HG03280 (cell line): ENCODE measurements at regions not wholly inside any gene's neighbourhood (a gene's known extent, or its start where the extent isn't known, plus 50 kb on each side); places are given as distances from the start of the nearest gene placed in this dataset.
"Not testable (repeated sequence)": the region's sequence is repeated elsewhere in the genome, so short reads cannot be mapped to it uniquely, and the experiment has no call there.

Source experiments
- ATAC-seq: cut with Tn5 transposase; IDR thresholded peaks from one replicate; pipeline ENCODE4 v1.9.1; 2021; ENCODE audit warnings: mild to moderate bottlenecking, moderate library complexity; ENCODE audit not compliant: unreplicated experiment

DNA sequence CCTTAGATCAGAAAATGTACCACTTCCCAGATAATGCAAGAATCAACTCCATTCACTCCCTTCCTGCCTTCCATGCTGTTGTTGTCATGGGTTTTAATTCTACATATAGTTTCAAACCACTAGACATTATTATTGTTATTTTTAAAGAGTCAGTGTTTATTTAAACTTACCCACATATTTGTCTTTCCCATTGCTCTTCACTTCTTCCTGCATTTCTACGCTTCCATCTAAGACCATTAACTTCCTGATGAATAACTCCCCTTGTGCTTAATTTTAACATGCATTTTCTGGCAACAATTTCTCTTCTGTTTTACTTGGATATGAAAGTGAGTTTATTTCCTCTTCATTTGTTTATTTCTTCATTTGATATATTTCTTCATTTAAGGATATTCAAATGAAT is 127.1 kb upstream of the FHIT start:
- no peak for ATAC-seq

DNA sequence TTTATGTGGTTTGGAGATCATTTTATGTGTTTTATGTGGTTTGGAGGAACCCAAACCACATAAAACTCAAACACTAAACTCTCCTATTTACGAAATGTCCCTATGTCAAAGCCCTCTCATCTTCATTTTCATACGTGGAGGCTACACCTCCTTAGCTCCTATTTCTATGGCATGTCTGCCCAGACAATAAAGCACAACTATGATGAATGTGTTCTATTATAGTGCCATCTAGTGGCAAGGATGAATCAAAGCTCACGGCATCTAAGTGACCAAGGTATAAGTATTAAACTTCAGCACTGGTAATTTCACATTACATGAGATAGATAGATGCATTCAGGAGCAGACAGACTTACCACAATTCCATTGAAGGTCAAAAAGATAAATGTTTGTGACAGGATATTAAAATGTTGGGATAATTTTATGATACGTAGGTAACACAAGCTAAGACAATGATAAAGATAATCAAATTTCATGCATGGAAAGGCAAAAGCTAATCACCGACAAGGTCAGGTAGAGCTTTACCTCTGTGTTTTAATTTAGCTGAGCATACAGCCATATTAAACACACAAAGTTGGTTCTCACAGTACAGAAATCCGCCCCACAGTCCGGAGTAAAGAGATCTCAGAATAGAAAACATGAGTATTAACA is 130.6 kb upstream of the FHIT start:
- ATAC-seq, result peak; percentile 83

GRCh38 chr3:61387817-61388216 is 136.6 kb upstream of the FHIT start:
- ATAC-seq, result no peak

GRCh38 chr3:61393480-61393947 is 142.3 kb upstream of the FHIT start:
- ATAC-seq, result not testable (repeated sequence)

DNA sequence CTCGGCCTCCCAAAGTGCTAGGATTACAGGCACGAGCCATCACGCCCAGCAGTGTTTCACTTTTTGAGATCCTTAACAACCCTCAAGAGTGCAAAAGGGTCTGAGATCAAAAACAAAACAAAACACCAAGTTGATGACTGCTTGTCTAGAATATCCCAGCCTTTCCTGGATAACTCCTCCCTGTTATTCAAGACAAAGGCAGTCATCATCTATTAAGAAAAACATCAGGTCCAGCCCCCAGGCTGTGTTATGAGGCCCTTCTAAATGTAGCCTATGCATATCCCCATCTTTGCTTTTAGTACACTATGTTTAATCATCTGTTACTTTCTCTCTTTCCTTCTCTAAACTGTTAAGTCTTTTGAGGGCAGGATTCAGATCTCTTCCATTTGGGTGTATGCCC is 150.1 kb upstream of the FHIT start:
- ATAC-seq, result no peak

DNA sequence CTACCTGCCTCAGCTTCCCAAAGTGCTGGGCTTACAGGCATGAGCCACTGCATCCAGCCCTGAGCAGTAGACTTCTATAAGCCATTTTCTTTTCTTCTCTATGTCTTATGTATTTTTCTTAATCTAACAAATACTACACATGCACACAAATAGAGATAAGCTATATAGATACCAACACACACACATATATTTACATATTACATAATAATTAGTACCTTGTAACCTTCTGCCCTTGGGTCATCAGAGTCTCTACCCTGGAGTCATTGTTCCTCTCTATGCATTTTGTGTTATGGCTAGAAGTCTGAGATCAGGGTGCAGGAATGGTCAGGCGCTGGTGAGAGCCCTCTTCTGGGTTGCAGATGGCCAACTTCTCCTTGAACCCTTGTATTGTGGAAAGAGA is 154.0 kb upstream of the PTPRG start:
- ATAC-seq, result no peak

DNA sequence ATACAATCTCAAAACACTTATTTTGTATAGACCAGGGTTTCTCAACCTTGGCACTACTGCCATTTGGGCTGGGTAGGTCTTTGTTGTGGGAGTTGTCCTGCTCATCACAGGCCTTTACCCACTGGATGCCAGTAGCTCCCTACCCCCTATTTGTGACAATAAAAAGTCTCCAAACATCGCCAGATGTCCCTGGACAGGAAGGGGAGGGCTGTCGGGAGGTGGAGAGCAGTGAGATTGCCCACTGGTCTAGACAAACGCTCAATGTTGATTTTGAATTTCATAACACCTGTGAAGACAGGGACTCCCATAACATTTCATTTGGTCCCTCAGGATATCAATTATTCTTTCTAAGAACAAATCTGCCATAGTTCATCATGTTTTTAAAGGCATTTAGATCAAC is 151.7 kb upstream of the PTPRG start:
- ATAC-seq, result no peak

DNA sequence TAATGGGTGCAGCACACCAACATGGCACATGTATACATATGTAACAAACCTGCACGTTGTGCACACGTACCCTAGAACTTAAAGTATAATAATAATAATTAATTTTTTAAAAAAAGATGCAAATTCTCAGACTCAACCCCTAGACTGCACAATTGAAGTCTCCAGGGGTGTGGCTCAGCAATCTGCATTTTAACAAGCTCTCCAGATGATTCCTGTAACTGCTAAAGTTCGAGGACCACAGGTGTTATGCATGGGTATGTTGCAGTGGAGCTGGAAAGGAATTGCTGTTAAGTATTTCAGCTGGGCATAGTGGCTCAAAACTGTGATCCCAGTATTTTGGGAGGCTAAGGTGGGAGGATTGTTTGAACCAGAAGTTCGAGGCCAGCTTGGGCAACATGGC is 151.0 kb upstream of the PTPRG start:
- not testable (repeated sequence) for ATAC-seq

GRCh38 chr3:61411009-61411662 is 150.2 kb upstream of the PTPRG start:
- no peak for ATAC-seq

DNA sequence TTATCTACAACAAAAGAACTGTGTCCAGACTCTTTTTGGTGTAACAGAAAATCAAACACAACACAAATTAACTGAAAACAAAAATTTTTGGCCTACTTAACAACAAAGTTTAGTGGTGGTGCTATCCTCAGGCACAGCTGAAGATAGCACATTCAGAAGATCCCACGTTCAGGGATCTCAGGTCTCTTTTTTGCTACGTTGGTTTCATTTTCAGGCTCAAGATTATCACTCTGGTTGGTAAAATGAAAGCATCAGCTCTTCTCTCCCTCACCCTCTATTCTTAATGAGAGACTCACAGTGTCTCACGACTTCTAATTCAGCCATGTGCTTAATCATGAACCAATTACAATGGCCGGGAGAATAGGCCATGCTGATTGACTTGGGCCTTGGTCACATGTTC is 146.9 kb upstream of the PTPRG start:
- peak; percentile 78 for ATAC-seq

GRCh38 chr3:61415201-61415600 is 146.2 kb upstream of the PTPRG start:
- ATAC-seq, result no peak

DNA sequence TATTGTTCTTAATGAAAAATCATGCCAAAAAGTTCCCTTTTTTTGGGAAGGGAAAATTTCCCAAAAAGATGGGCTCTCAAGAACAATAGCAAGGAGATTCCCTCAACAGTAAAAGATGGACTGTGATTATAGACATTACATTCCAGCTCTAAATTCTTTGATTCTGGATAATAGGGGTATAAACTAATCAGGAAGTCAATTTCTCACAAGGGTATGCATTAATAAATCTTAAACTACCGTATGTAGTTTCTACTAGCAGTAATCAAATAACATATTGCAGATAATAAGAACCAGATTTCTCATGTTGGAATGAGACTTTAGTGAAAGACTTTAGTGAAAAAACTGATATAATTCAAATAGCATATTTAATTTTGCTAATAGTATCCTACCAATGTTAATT is 144.8 kb upstream of the PTPRG start:
- ATAC-seq, result no peak

- ATAC-seq, result no peak
Measured at GRCh38 chr3:61417352-61417751, 144.0 kb upstream of the PTPRG start.

- ATAC-seq, result no peak
Measured at GRCh38 chr3:61420136-61420759, 141.1 kb upstream of the PTPRG start.

- no peak for ATAC-seq
Measured at GRCh38 chr3:61422945-61423673, 138.3 kb upstream of the PTPRG start.

- no peak for ATAC-seq
Measured at GRCh38 chr3:61425356-61425755, 136.0 kb upstream of the PTPRG start.

DNA sequence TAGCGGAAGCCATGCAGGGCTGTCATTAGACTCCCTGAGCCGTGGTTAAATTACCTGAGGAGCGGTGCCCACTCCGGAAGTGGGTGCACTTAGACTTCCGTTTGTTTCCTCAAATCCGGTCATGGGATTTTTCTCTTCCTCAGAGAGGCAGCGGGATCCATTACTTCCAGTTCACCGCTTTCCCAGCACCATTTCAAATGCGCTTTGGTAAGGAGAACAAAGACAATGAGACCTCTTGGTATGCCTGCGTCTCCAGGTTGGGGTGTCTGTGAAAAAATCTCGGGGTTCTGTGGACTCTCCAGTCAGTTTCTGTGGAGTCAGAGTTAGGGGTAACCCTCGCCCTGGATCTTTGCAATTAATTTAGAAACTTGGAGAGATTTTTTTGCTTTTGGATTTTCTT is 132.3 kb upstream of the PTPRG start:
- ATAC-seq, result no peak

DNA sequence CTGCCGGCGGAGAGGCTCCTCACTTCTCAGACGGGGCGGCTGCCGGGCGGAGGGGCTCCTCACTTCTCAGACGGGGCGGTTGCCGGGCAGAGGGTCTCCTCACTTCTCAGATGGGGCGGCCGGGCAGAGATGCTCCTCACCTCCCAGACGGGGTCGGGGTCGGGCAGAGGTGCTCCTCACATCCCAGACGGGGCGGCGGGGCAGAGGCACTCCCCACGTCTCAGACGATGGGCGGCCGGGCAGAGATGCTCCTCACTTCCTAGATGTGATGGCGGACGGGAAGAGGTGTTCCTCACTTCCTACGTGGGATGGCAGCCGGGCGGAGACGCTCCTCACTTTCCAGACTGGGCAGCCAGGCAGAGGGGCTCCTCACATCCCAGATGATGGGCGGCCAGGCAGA is 126.5 kb upstream of the PTPRG start:
- ATAC-seq, result not testable (repeated sequence)

DNA sequence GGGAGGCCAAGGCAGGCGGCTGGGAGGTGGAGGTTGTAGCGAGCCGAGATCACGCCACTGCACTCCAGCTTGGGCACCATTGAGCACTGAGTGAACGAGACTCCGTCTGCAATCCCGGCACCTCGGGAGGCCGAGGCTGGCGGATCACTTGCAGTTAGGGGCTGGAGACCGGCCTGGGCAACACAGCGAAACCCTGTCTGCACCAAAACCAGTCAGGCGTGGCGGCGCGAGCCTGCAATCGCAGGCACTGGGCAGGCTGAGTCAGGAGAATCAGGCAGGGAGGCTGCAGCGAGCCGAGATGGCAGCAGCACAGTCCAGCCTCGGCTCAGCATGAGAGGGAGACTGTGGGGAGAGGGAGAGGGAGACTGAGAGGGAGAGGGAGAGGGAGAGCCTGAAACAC is 126.0 kb upstream of the PTPRG start:
- not testable (repeated sequence) for ATAC-seq

- no peak for ATAC-seq
Measured at GRCh38 chr3:61438253-61439121, 122.9 kb upstream of the PTPRG start.

GRCh38 chr3:61439122-61439458 is 122.3 kb upstream of the PTPRG start:
- ATAC-seq, result no peak
